ENCODE measurements at regions not wholly inside any gene's neighbourhood (a gene's known extent, or its start where the extent isn't known, plus 50 kb on each side); places are given as distances from the start of the nearest gene placed in this dataset.

GRCh38 chr10:120012131-120012400, 119.5 kb downstream of the SEC23IP start:
- no peaks in the 10 kb centered on the region for H3K36me3 ChIP-seq (ENCODE audit: insufficient read depth, low read length, poor library complexity, severe bottlenecking)
- no TSS peak for BruUV-seq (replicated peaks)

DNA sequence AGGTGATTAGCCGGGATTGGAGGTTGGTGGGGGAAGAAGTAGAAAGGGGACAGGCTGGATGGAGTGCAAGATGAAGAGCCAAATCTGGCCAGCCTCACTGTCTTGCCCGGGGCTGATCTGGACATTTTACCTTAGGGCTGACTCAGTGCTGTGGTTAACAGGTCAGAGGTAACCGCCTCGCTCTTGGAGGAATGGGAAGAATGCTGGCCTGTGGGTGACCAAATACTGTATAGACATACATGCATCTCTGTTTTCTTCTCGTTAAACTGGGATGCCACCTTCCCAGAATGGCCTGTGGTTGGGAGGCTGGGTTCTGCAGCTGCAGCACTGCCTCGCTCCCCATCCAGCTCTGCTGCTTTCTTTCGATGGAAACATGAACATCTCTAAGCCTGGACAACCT, 120.0 kb downstream of the SEC23IP start:
- DNase-seq (ENCODE audit: low spot score), result no peak
- POLR2A ChIA-PET (ENCODE audit: low non-redundant PET), result no interaction called here

More at GRCh38 chr10:120012131-120012400, 119.5 kb downstream of the SEC23IP start:
- H3K27me3 ChIP-seq (replicated peaks; ENCODE audit: insufficient read depth, low read depth, low read length, poor library complexity), result peaks cover 82% of the 10 kb centered on the region
- no peak overlapping the region for H3K27ac ChIP-seq (ENCODE audit: low read depth, low read length, poor library complexity, severe bottlenecking)
- no peak overlapping the region for H3K4me3 ChIP-seq (ENCODE audit: low read depth, low read length, poor library complexity, severe bottlenecking)
- TF ChIP-seq, protein P1, sequence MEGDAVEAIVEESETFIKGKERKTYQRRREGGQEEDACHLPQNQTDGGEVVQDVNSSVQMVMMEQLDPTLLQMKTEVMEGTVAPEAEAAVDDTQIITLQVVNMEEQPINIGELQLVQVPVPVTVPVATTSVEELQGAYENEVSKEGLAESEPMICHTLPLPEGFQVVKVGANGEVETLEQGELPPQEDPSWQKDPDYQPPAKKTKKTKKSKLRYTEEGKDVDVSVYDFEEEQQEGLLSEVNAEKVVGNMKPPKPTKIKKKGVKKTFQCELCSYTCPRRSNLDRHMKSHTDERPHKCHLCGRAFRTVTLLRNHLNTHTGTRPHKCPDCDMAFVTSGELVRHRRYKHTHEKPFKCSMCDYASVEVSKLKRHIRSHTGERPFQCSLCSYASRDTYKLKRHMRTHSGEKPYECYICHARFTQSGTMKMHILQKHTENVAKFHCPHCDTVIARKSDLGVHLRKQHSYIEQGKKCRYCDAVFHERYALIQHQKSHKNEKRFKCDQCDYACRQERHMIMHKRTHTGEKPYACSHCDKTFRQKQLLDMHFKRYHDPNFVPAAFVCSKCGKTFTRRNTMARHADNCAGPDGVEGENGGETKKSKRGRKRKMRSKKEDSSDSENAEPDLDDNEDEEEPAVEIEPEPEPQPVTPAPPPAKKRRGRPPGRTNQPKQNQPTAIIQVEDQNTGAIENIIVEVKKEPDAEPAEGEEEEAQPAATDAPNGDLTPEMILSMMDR (conservative IDR thresholded peaks at IDR 0.05; ENCODE audit: low read depth, low read length), result no peak
- no peak for TF ChIP-seq EZH2 (IDR thresholded peaks at IDR 0.05; ENCODE audit: borderline replicate concordance, low read depth, low read length, poor library complexity, severe bottlenecking)
- no peaks in the 10 kb centered on the region for H3K4me1 ChIP-seq (ENCODE audit: insufficient read depth, low read length, poor library complexity, severe bottlenecking)
- ChIA-PET POLR2A (ENCODE audit: low non-redundant PET) (no interaction called here), CTCF (interaction anchor here (0.5 kb wide), 1 partner anchor 43 kb away, joined by 4 read pairs; no protein-coding TSS in a partner anchor)
- no peaks in the 10 kb centered on the region for H3K9me3 ChIP-seq (ENCODE audit: low read depth, low read length, poor library complexity, severe bottlenecking)
- intact Hi-C loops (cut with micrococcal nuclease; ENCODE audit: unreplicated experiment), result no loop called here
- no peak for DNase-seq (ENCODE audit: low spot score)

DNA sequence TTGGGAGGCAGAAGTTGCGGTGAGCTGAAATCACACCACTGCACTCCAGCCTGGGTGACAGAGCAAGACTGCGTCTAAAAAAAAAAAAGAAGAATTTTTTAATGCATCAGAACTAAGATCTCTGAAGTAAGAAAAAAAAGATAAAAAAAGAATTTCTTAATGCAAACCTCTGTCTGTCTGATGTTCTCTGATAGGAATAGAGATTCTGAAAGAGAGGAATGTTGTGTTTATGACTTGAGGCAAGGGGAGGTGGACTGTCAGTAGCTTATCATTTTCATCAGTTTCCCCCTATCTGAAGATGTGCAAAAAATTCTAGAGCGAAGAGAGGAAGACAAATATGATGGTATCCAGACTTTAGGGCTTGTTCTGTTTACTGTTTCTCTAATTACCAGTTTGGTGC, 121.5 kb downstream of the SEC23IP start:
- H3K36me3 ChIP-seq (ENCODE audit: insufficient read depth, low read length, poor library complexity, severe bottlenecking), result no peaks in the 10 kb centered on the region
- BruUV-seq (replicated peaks), result no TSS peak
- H3K27me3 ChIP-seq (replicated peaks; ENCODE audit: insufficient read depth, low read depth, low read length, poor library complexity), result peaks cover 78% of the 10 kb centered on the region
- ChIA-PET POLR2A (ENCODE audit: low non-redundant PET) (interaction anchor here (0.6 kb wide), 1 partner anchor 53 kb away, joined by 4 read pairs; no protein-coding TSS in a partner anchor), CTCF (no interaction called here)
- DNase-seq (ENCODE audit: low spot score), result no peak
- H3K4me3 ChIP-seq (ENCODE audit: low read depth, low read length, poor library complexity, severe bottlenecking), result no peak overlapping the region
- H3K27ac ChIP-seq (ENCODE audit: low read depth, low read length, poor library complexity, severe bottlenecking), result no peak overlapping the region
- no peaks in the 10 kb centered on the region for H3K9me3 ChIP-seq (ENCODE audit: low read depth, low read length, poor library complexity, severe bottlenecking)
- intact Hi-C loops (cut with micrococcal nuclease; ENCODE audit: unreplicated experiment), result no loop called here
- no peaks in the 10 kb centered on the region for H3K4me1 ChIP-seq (ENCODE audit: insufficient read depth, low read length, poor library complexity, severe bottlenecking)
- TF ChIP-seq, protein P1 (conservative IDR thresholded peaks at IDR 0.05; ENCODE audit: low read depth, low read length), result no peak
- TF ChIP-seq EZH2 (IDR thresholded peaks at IDR 0.05; ENCODE audit: borderline replicate concordance, low read depth, low read length, poor library complexity, severe bottlenecking), result no peak

More for the DNA sequence above, 120.0 kb downstream of the SEC23IP start:
- intact Hi-C loops (cut with micrococcal nuclease; ENCODE audit: unreplicated experiment), result no loop called here
- no peak for TF ChIP-seq EZH2 (IDR thresholded peaks at IDR 0.05; ENCODE audit: borderline replicate concordance, low read depth, low read length, poor library complexity, severe bottlenecking)
- TF ChIP-seq, protein P1 (conservative IDR thresholded peaks at IDR 0.05; ENCODE audit: low read depth, low read length), result no peak
- no TSS peak for BruUV-seq (replicated peaks)
- Histone ChIP-seq H3K27me3 (replicated peaks; ENCODE audit: insufficient read depth, low read depth, low read length, poor library complexity) (peaks cover 82% of the 10 kb centered on the region), H3K9me3 (ENCODE audit: low read depth, low read length, poor library complexity, severe bottlenecking) (no peaks in the 10 kb centered on the region), H3K4me1 (ENCODE audit: insufficient read depth, low read length, poor library complexity, severe bottlenecking) (no peaks in the 10 kb centered on the region), H3K36me3 (ENCODE audit: insufficient read depth, low read length, poor library complexity, severe bottlenecking) (no peaks in the 10 kb centered on the region), H3K27ac (ENCODE audit: low read depth, low read length, poor library complexity, severe bottlenecking) (no peak overlapping the region), H3K4me3 (ENCODE audit: low read depth, low read length, poor library complexity, severe bottlenecking) (no peak overlapping the region)
- CTCF ChIA-PET, result no interaction called here
